GM18519 (cell line): ENCODE measurements at regions not wholly inside any gene's neighbourhood (a gene's known extent, or its start where the extent isn't known, plus 50 kb on each side); places are given as distances from the start of the nearest gene placed in this dataset.
A peak's percentile ranks its signal among the peaks of the same experiment; 100 is the strongest.

Experiments
- ATAC-seq: cut with Tn5 transposase; IDR thresholded peaks from one replicate; pipeline ENCODE4 v1.9.1; 2021; ENCODE audit warnings: mild to moderate bottlenecking, moderate library complexity; ENCODE audit not compliant: unreplicated experiment, low FRiP score

GRCh38 chr2:76275788-76276187 is 565.1 kb upstream of the GCFC2 start:
- ATAC-seq: no peak

DNA sequence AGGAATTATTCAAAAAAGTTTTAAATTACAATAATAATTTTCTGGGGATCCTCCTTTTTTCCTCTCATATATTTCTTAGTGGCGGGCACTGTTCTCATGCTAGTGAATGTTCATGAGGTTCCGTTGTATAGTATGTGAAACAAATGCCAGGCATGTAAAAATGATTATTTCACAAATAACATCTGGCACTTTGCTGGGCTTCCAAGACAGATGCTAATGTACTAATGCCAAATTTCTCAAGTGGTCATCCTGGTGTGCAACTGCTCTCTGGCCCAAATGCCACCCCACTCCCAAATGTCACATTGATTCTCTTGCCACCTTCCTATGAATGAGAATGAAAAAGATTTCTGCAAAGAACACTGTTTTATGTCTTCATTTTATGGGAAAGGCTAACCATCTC is 564.0 kb upstream of the GCFC2 start:
- no peak for ATAC-seq

DNA sequence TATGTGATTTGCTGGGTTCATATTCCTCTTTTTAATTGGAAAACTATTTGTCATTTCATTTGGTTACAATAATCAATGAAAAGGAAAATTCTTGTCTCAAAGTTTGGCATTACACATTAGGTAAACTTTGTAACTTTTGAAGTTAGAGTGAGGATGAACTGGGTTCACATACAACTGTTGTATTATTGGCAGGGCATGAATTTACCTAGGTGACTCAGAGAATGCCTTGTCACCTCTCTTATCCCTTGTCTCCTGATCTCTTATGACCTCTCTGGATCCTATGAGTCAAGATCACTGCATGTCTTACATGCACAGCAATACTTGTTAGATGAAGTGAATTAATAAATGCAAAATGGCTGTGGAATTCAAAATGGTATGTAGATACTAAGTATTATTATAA is 563.4 kb upstream of the GCFC2 start:
- ATAC-seq: no peak

DNA sequence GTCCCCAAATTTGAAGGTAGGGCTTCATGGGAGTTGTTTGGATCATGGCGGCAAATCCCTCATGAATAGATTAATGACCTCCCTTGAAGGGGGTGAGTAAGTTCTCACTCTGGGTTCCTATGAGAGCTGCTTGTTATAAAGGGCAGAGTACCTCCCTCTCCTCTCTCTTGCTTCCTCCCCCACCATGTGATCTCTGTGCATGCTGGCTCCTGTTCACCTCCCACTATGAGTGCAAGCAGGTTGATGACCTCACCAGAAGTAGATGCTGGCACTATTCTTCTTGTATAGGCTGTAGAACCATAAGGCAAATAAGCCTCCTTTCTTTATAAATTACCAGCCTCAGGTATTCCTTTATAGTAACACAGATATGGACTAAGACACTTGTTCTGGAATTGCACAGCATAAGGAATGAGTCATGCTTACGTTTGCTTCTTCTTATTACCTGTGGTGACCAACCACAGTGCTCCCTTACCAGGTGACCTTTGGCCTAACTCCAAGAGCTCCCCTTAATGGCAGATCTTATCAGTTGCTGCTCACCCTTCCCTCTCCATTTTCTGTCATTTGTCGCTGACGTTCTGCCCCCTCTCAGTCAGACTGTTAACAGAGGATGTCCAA is 559.5 kb upstream of the GCFC2 start:
- no peak for ATAC-seq

- ATAC-seq: no peak
Measured at GRCh38 chr2:76268902-76269620, 558.3 kb upstream of the GCFC2 start.

DNA sequence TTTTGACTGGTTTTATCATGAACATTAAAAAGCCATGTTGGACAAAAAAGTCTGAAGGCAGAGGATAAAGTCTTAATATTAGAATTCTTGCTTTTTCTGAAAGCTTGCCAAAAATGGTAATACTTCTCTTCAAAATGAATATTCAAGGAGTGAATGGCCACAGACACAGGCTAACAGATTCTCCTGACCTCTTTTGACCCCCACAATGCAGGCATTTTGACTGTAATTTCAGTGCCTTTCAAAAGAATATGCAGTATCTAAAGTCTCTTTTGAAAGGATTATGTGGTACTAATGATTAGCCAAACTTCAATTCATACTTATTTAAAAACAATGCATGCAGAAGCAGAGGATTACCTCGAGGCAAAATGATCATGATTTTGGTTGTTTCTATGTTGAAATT is 557.8 kb upstream of the GCFC2 start:
- ATAC-seq: no peak

DNA sequence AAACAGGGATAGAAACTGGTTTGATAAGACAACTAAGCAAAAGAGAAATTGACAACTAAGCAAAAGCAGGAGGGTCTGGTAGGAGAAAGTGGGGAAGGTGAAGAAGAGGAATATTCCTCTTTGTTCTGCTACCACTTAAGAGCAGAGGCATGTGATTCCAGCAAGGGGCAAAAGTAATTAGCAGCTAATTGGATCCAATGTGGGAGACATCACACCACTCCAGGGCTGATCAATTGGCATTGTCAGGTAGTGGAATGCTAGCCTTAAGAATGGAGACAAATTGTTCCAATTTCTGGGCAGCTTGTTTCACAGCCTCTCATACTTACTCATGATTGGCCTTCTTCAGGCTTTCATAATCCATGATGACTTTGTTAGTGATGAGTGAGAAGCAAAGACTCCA is 547.1 kb upstream of the GCFC2 start:
- ATAC-seq: no peak

DNA sequence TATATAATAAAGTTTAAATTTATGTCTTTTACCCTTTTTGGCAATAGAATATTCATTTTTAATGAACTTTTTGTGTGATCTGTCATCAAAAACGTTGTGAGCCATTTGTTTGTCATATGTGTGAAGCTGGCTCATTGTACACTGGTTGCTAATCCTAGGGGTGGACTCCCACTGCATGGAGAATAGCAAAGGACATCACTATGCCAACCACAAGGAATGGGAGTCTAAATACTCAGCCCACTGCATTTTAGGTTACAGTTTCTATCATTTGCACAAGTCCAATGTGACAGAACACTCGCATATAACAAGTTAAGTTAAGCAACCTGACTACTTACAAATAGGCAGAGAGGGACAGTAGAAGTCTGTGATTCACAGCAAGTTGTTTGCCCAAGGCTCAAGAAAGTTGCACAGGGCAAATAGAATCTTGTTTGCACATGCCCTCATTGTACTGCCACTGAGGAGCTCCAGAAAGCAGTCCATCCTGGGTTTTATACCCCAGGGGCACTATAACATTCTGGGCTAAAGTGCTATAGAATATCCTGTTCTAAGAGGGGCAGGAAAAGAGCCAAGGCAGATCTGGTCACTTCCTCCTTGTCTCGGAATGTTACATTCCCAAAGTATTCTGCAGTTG is 545.9 kb upstream of the GCFC2 start:
- ATAC-seq: no peak

GRCh38 chr2:76252704-76253103 is 542.0 kb upstream of the GCFC2 start:
- no peak for ATAC-seq

- ATAC-seq: no peak
Measured at GRCh38 chr2:76251342-76251741, 540.6 kb upstream of the GCFC2 start.

DNA sequence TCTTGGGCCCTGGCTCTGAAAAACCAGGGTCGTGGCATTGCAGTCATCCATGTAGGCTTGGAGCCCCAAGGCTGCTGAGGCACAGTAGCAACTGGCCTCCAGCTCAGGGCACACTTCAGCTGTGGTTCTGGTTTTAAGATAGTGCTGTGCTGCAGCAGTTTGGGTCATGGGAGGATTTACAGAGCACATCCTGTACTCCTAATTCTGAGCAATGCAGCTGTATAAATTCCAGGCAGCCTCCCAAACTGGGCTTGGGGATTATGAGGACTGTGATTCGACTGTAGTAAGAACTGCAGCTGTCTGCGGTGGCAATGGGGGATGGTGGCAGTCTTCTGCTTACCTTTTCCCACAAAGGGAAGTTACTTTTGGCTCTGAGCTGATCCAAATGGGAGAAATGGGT is 536.3 kb upstream of the GCFC2 start:
- no peak for ATAC-seq

- no peak for ATAC-seq
Measured at GRCh38 chr2:76211991-76212985, 501.6 kb upstream of the GCFC2 start.

DNA sequence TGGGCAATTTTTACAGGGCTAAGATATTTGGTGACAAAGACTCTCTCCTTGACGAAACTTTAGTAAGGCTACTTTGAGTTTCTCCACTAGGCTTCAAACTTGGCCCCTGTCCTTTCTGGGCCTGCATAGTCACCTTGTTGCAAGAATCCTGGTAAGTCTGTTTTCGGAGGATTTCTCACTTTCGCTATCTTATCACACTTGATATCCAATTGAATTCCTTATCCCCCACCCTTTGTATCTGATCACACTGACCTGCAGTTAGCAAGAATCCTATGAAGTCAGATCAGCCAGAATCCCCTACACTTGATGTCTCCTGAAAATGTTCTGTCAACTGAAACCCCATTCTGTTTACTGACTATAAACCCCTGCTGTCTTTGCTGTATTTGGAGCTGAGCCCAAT is 499.8 kb upstream of the GCFC2 start:
- ATAC-seq: no peak

GRCh38 chr2:76204048-76204447 is 493.3 kb upstream of the GCFC2 start:
- ATAC-seq: no peak

DNA sequence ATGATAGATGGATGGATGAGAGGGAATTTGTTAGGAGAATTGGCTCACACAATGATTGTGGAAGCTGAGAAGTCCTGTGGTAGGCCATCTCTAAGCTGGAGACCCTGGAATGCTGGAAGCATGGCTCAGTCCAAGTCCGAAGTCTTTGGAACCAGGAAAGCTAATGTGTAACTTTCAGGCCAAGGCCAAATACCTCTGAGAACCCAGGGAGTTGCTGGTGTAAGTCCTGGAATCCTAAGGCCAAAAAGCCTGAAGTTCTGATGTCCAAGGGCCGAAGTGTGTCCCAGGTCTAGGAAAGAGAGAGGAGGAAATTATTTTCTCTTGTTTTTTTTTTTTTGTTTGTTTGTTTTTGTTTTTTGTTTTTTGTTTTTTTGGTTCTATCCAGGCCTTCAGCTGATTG is 492.2 kb upstream of the GCFC2 start:
- ATAC-seq: no peak

DNA sequence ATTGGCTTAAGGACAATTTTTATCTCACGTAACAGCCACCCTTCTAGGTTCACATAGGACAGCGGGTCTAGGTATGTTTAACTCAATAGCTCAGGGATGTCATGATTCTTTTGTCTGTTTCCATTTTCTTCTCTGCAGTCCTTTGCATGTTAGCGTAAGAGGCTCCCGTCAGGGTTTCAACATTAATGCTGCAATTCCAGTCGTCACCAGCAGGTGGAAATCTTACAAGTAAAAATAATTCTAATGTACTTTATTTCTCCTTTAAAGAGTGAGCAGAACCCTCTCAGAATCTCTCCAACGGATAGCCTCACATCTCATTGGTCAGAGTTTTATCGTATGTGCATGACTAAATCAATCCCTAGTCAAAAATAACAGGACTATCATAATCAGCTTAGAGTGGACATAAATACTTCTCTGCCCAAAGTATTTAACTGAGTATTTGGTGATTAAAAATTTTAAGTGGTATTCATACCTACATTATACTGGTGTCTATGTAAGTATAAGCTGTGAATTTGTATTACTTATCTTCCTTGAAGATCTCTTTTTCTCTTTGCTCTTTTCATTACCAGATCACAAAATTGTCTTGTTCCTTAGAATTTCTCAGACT is 487.2 kb upstream of the GCFC2 start:
- peak; percentile 51 for ATAC-seq

DNA sequence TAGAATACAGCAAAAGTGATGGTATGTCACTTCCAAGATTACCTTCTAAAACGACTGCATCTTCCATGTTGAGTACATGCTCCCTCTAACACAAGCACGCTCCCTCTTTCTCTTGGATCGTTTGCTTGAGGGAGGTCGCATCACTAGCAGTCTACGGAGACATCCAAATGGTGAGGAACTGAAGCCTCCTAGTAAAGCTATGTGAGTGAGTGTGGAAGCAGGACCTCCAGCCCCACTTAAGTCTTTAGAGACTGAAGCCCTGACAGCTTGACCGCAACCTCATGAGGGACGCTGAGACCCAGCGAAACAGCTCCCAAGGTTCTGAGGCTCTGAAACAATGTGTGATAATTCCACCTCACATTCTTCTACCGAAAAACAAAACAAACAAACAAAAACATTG is 486.7 kb upstream of the GCFC2 start:
- no peak for ATAC-seq

GRCh38 chr2:76194031-76194775 is 483.5 kb upstream of the GCFC2 start:
- no peak for ATAC-seq

GRCh38 chr2:76193089-76193488 is 482.4 kb upstream of the GCFC2 start:
- no peak for ATAC-seq
